NCI-H526 (cell line): ENCODE measurements at regions not wholly inside any gene's neighbourhood (a gene's known extent, or its start where the extent isn't known, plus 50 kb on each side); places are given as distances from the start of the nearest gene placed in this dataset.

ENCODE experiments used
- DNase-seq, 2 experiments: peaks; one replicate each; lab custom pipeline; 2025; lab: John Stamatoyannopoulos, UW

GRCh38 chr12:125889742-125890141, 824.5 kb downstream of the AACS start:
- DNase-seq = no peak

- no peak for DNase-seq
These were observed 825.2 kb downstream of the AACS start for GRCh38 chr12:125890366-125890905.

GRCh38 chr12:125890971-125891370, 825.7 kb downstream of the AACS start:
- DNase-seq = no peak

GRCh38 chr12:125892276-125892675, 827.0 kb downstream of the AACS start:
- DNase-seq = no peak

GRCh38 chr12:125902991-125903390, 837.8 kb downstream of the AACS start:
- DNase-seq = no peak

GRCh38 chr12:125907351-125907750, 842.1 kb downstream of the AACS start:
- DNase-seq = no peak

- DNase-seq = no peak
These were observed 854.7 kb downstream of the AACS start for GRCh38 chr12:125919856-125920470.

GRCh38 chr12:125922330-125922729, 857.1 kb downstream of the AACS start:
- no peak for DNase-seq

- no peak for DNase-seq
These were observed 871.3 kb downstream of the AACS start for GRCh38 chr12:125936502-125936901.

GRCh38 chr12:125944446-125944845, 879.2 kb downstream of the AACS start:
- no peak for DNase-seq

GRCh38 chr12:125949471-125949870, 884.2 kb downstream of the AACS start:
- DNase-seq = no peak

- no peak for DNase-seq
These were observed 889.1 kb downstream of the AACS start for GRCh38 chr12:125954362-125954761.

GRCh38 chr12:125956186-125956585, 891.0 kb downstream of the AACS start:
- DNase-seq = no peak

GRCh38 chr12:125966641-125967040, 901.4 kb downstream of the AACS start:
- DNase-seq = no peak

GRCh38 chr12:125968413-125968812, 903.2 kb downstream of the AACS start:
- no peak for DNase-seq

- no peak for DNase-seq
These were observed 906.7 kb downstream of the AACS start for GRCh38 chr12:125971981-125972380.

- DNase-seq = no peak
These were observed 913.1 kb downstream of the AACS start for GRCh38 chr12:125978286-125978685.

- DNase-seq = no peak
These were observed 916.5 kb downstream of the AACS start for GRCh38 chr12:125981610-125982253.

- no peak for DNase-seq
These were observed 918.0 kb downstream of the AACS start for GRCh38 chr12:125983094-125983783.

GRCh38 chr12:125983784-125984500, 918.7 kb downstream of the AACS start:
- no peak for DNase-seq

- no peak for DNase-seq
These were observed 923.3 kb downstream of the AACS start for GRCh38 chr12:125988545-125988944.

GRCh38 chr12:125989696-125990095, 924.5 kb downstream of the AACS start:
- no peak for DNase-seq
